Astrocyte (in vitro differentiated cells and primary cell): ENCODE measurements at regions not wholly inside any gene's neighbourhood (a gene's known extent, or its start where the extent isn't known, plus 50 kb on each side); places are given as distances from the start of the nearest gene placed in this dataset.

Experiments
- DNase-seq: peaks from one replicate; pipeline ENCODE4 v3.0.0-alpha.2; 2010; ENCODE audit warnings: low read depth
- FAIRE-seq: peaks from 2 replicates; lab custom pipeline; 2011; peaks lifted over from hg19 to GRCh38; lab: Jason Lieb, UNC
- H2AFZ ChIP-seq: 2 replicates; pipeline ENCODE4 v1.6.0; 2012; ENCODE audit warnings: low read depth, low read length, inconsistent platforms
- H3K27ac ChIP-seq: 2 replicates; pipeline ENCODE4 v1.5.1; 2011; ENCODE audit warnings: low read depth, low read length, inconsistent platforms
- H3K27me3 ChIP-seq: 2 replicates; pipeline ENCODE4 v1.6.0; 2011; ENCODE audit warnings: low read length, inconsistent platforms; ENCODE audit not compliant: insufficient read depth
- H3K36me3 ChIP-seq: 2 replicates; pipeline ENCODE4 v1.5.1; 2011; ENCODE audit warnings: low read length, inconsistent platforms; ENCODE audit not compliant: insufficient read depth
- H3K4me1 ChIP-seq: 2 replicates; pipeline ENCODE4 v1.5.1; 2011; ENCODE audit warnings: low read length, inconsistent platforms; ENCODE audit not compliant: insufficient read depth
- H3K4me2 ChIP-seq: 2 replicates; pipeline ENCODE4 v1.6.0; 2012; ENCODE audit warnings: low read length, inconsistent platforms
- H3K4me3 ChIP-seq: 2 replicates; pipeline ENCODE4 v1.5.1; 2011; ENCODE audit warnings: low read depth, mild to moderate bottlenecking, low read length, inconsistent platforms; ENCODE audit not compliant: insufficient read depth
- H3K79me2 ChIP-seq: 2 replicates; pipeline ENCODE4 v1.6.0; 2012; ENCODE audit warnings: mild to moderate bottlenecking, low read length, inconsistent platforms; ENCODE audit not compliant: insufficient read depth
- H3K9ac ChIP-seq: 2 replicates; pipeline ENCODE4 v1.6.0; 2012; ENCODE audit warnings: mild to moderate bottlenecking, low read length, inconsistent platforms
- H3K9me3 ChIP-seq: 2 replicates; pipeline ENCODE4 v1.5.1; 2012; ENCODE audit warnings: low read depth, mild to moderate bottlenecking, low read length, inconsistent platforms; ENCODE audit not compliant: insufficient read depth
- H4K20me1 ChIP-seq: 2 replicates; pipeline ENCODE4 v1.6.0; 2012; ENCODE audit warnings: low read length, inconsistent platforms; ENCODE audit not compliant: insufficient read depth
- H3K27ac Mint-ChIP-seq: one replicate; pipeline ENCODE4 v1.8.0; 2021; ENCODE audit warnings: mild to moderate bottlenecking, mixed read lengths; ENCODE audit not compliant: unreplicated experiment
- H3K27me3 Mint-ChIP-seq: one replicate; pipeline ENCODE4 v1.8.0; 2021; ENCODE audit warnings: low read depth, mixed read lengths; ENCODE audit not compliant: unreplicated experiment
- H3K36me3 Mint-ChIP-seq: one replicate; pipeline ENCODE4 v1.8.0; 2021; ENCODE audit warnings: low read depth, mixed read lengths; ENCODE audit not compliant: unreplicated experiment
- H3K4me1 Mint-ChIP-seq: one replicate; pipeline ENCODE4 v1.8.0; 2021; ENCODE audit warnings: low read depth, mixed read lengths; ENCODE audit not compliant: unreplicated experiment
- H3K4me3 Mint-ChIP-seq: one replicate; pipeline ENCODE4 v1.8.0; 2021; ENCODE audit warnings: mild to moderate bottlenecking, moderate library complexity, mixed read lengths; ENCODE audit not compliant: unreplicated experiment
- H3K9me3 Mint-ChIP-seq: one replicate; pipeline ENCODE4 v1.8.0; 2021; ENCODE audit warnings: mild to moderate bottlenecking, mixed read lengths; ENCODE audit not compliant: unreplicated experiment
- EZH2 ChIP-seq: IDR thresholded peaks from 2 replicates; pipeline ENCODE4 v1.6.1; 2012; ENCODE audit warnings: mild to moderate bottlenecking, low read length, inconsistent platforms; ENCODE audit not compliant: insufficient read depth
- TF ChIP-seq, protein P1 (sequence below): IDR thresholded peaks from 2 replicates; pipeline ENCODE4 v1.5.1; 2011; ENCODE audit warnings: low read depth, mild to moderate bottlenecking, inconsistent platforms, low read length, moderate library complexity; ENCODE audit not compliant: insufficient read depth

DNA sequence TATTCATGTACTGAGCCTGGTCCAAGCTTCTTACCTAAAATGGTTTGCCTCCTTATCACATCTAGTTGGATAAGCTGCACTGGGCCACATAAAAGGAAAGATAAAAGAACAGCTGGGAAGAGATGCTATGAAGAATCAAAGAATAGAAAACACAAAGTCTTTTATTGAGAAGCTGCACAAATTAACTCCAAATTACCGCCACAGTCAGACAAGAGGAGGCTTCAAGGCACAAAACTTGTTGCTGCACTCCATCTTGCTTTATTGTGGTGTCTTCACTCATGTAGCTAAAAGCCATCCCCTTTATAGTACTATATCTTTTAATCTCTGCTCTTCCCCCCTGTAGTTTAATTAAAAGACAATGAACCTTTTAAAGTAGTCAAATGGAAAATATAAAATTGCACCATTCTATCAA is 330.6 kb upstream of the PMFBP1 start:
- Mint-ChIP-seq H3K4me3 (no peak overlapping the region), H3K4me1 (peaks cover 3% of the 10 kb centered on the region), H3K9me3 (no peaks in the 10 kb centered on the region), H3K27ac (no peak overlapping the region), H3K27me3 (no peaks in the 10 kb centered on the region), H3K36me3 (no peaks in the 10 kb centered on the region)
- no peak overlapping the region for H2AFZ ChIP-seq
- no peaks in the 10 kb centered on the region for H3K79me2 ChIP-seq
- FAIRE-seq (no peak), DNase-seq (no peak)
- H3K4me2 ChIP-seq, result no peak overlapping the region
- TF ChIP-seq, protein P1, sequence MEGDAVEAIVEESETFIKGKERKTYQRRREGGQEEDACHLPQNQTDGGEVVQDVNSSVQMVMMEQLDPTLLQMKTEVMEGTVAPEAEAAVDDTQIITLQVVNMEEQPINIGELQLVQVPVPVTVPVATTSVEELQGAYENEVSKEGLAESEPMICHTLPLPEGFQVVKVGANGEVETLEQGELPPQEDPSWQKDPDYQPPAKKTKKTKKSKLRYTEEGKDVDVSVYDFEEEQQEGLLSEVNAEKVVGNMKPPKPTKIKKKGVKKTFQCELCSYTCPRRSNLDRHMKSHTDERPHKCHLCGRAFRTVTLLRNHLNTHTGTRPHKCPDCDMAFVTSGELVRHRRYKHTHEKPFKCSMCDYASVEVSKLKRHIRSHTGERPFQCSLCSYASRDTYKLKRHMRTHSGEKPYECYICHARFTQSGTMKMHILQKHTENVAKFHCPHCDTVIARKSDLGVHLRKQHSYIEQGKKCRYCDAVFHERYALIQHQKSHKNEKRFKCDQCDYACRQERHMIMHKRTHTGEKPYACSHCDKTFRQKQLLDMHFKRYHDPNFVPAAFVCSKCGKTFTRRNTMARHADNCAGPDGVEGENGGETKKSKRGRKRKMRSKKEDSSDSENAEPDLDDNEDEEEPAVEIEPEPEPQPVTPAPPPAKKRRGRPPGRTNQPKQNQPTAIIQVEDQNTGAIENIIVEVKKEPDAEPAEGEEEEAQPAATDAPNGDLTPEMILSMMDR, result no peak
- no peak for TF ChIP-seq EZH2
- H3K9me3 ChIP-seq, result no peaks in the 10 kb centered on the region
- no peak overlapping the region for H3K4me3 ChIP-seq
- no peaks in the 10 kb centered on the region for H3K27me3 ChIP-seq
- no peak overlapping the region for H3K27ac ChIP-seq
- H3K4me1 ChIP-seq, result no peaks in the 10 kb centered on the region
- H4K20me1 ChIP-seq, result no peaks in the 10 kb centered on the region
- no peaks in the 10 kb centered on the region for H3K36me3 ChIP-seq
- no peak overlapping the region for H3K9ac ChIP-seq

DNA sequence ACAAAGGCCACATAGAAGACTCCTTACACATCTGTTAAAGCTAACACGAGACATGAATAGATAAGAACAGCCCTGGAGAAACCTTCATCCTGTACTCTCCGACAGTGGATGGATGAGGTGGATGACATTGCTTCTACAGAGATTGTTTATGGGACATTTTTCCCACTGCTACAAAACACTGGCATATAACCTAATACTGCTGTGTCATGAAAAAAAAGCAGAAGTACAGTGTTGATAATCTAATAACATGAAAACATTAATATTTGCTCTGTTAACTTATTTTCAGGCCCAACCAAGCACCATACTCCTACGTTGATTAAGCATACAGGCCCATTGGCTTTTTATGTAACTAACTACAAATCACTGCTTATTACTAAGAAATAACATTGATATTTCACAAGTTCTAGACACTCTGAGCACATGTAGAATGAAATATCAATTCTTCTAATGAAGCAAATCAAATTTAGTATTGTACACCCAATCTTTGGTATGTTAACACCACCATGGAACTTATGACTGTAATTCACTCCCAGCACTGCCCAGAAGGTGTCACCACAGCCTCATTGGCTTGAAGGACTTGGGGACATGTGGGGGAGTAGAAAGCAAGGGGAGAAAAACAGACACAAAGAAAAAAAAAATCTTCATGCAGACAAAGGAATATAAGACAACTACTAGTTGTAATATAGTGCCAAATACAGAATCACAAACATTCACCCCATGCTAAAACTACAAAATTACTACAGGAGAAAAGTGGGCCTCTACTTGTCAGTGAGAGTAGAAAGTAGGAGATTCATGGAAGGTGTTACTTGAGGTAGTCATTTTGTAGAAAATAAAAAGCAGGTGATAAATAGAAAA is 330.0 kb upstream of the PMFBP1 start:
- Mint-ChIP-seq H3K36me3 (no peaks in the 10 kb centered on the region), H3K4me3 (no peak overlapping the region), H3K27ac (no peak overlapping the region), H3K27me3 (no peaks in the 10 kb centered on the region), H3K4me1 (peaks cover 3% of the 10 kb centered on the region), H3K9me3 (no peaks in the 10 kb centered on the region)
- Histone ChIP-seq H3K27me3 (no peaks in the 10 kb centered on the region), H3K9me3 (no peaks in the 10 kb centered on the region), H4K20me1 (no peaks in the 10 kb centered on the region), H2AFZ (no peak overlapping the region), H3K4me3 (no peak overlapping the region), H3K4me2 (no peak overlapping the region), H3K27ac (no peak overlapping the region), H3K4me1 (no peaks in the 10 kb centered on the region), H3K9ac (no peak overlapping the region), H3K79me2 (no peaks in the 10 kb centered on the region), H3K36me3 (no peaks in the 10 kb centered on the region)
- no peak for TF ChIP-seq EZH2
- TF ChIP-seq, protein P1, result peak; percentile 93
- peak; percentile 55 for DNase-seq
- FAIRE-seq, result peak; percentile 92

DNA sequence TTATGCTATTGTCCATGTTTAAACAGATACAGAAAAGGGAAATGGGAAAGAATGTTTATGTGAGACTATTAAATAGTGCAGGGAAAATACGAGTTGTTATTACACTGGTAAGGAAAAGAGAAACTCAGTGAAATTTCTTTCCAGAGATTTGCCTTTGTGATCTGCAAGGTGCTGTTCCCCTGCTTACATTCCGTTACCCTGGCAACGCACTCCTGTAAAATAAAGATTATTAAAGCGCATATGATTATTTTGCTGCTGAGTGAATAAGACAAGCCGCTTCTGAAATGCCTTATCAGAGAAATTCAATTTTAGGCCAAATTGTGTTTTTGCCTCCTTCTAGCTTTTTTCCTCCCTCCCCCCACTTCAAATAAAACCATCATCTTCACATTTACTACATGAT is 328.6 kb upstream of the PMFBP1 start:
- FAIRE-seq (no peak), DNase-seq (no peak)
- Mint-ChIP-seq H3K9me3 (no peaks in the 10 kb centered on the region), H3K4me1 (peaks cover 3% of the 10 kb centered on the region), H3K36me3 (no peaks in the 10 kb centered on the region), H3K4me3 (no peak overlapping the region), H3K27ac (no peak overlapping the region), H3K27me3 (no peaks in the 10 kb centered on the region)
- Histone ChIP-seq H3K36me3 (no peaks in the 10 kb centered on the region), H2AFZ (no peak overlapping the region), H3K4me1 (no peaks in the 10 kb centered on the region), H3K9ac (no peak overlapping the region), H3K27ac (no peak overlapping the region), H3K27me3 (no peaks in the 10 kb centered on the region), H4K20me1 (no peaks in the 10 kb centered on the region), H3K4me3 (no peak overlapping the region), H3K9me3 (no peaks in the 10 kb centered on the region), H3K4me2 (no peak overlapping the region), H3K79me2 (no peaks in the 10 kb centered on the region)
- TF ChIP-seq EZH2, result no peak
- TF ChIP-seq, protein P1, result no peak
